ENCODE measurements at regions not wholly inside any gene's neighbourhood (a gene's known extent, or its start where the extent isn't known, plus 50 kb on each side); places are given as distances from the start of the nearest gene placed in this dataset.

DNA sequence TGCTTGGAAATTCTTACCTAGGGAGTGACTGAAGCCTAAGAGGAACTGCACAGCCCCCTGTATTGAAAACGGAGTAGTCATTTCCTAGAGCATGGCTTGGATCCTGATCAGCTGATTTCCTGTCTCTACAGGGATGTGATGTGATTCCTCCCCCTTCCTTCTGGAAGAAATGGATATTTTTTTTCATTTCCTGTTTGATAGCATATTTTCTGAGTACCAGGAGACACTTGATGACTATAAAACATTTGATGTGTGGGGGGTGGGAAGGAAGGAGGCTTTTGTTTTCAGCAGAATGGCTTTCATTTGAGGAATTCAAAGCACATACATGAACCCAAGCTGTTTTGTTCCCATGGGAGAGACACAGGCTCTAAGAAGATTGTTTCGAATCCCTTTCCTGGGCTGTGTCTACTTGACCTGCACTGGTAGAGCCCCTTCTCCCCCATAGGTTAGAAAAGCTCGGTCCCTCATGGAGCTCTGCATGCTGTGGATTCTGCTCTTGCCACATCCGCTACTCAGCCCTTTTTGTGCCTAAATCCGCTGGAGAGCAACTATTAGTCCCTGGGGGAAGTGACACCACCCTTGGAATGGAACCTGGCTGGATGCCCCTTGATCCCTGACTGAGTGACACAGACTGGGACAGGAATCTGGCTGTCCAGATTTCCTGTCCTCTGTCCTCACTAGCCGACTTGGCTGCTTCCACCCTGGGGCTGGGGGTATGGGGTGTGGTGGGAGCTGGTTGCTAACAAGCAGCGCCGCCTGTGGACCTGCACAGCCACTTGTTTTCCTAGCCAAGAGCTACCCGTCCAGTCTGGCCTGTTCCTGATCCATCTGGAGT is 71.8 kb upstream of the MACF1 start:
- TF ChIP-seq CTCF (IDR thresholded peaks at IDR 0.05; ENCODE audit: poor library complexity) = peak; percentile 26
- no peak for TF ChIP-seq EZH2phosphoT487 (IDR thresholded peaks at IDR 0.05; ENCODE audit: low read depth, severe bottlenecking, unreplicated experiment)

Data from hepatocyte (in vitro differentiated cells).